A549 (cell line): ENCODE measurements at regions not wholly inside any gene's neighbourhood (a gene's known extent, or its start where the extent isn't known, plus 50 kb on each side); places are given as distances from the start of the nearest gene placed in this dataset.

Experiments used
- ATAC-seq, 2 experiments: fragments of 200-7000 bp in 1 of 2; fragments of >200 bp in 1 of 2; cut with Nextera tagmentation in 1 of 2; cut with Tn5 transposase in 1 of 2; 3 replicates each; pipeline versions ENCODE4 v1.8.0 to v1.9.1; 2018 to 2020; ENCODE audit warnings: mild to moderate bottlenecking in 1 of 2, moderate library complexity in 1 of 2
- CTCF ChIA-PET: fragments of 300-600 bp; sonication (Branson Sonifier 250); formaldehyde crosslinking; extraction: SDS; loops from one replicate; lab custom pipeline; 2021; ENCODE audit warnings: antibody characterized with exemption, inconsistent platforms; lab: Yijun Ruan, JAX
- POLR2A ChIA-PET: fragments of 350-600 bp; formaldehyde crosslinking; extraction: SDS; loops from one replicate; lab custom pipeline; 2021; ENCODE audit warnings: antibody characterized with exemption, inconsistent platforms; lab: Yijun Ruan, JAX
- DNase-seq, 2 experiments: peaks; one replicate each; pipeline versions ENCODE4 v3.0.0 to v3.0.0-alpha.2; 2011 to 2016; ENCODE audit warnings: low read depth in 1 of 2, low spot score in 1 of 2
- FAIRE-seq: peaks from 2 replicates; lab custom pipeline; 2011; peaks lifted over from hg19 to GRCh38; lab: Jason Lieb, UNC
- H3K27ac ChIP-seq, 2 experiments: fragments of >200 bp; sonication (Bioruptor Twin); formaldehyde crosslinking; 3 replicates each; pipeline ENCODE4 v1.5.1; 2016 to 2017
- H3K4me1 ChIP-seq: fragments of >200 bp; sonication (Bioruptor Twin); formaldehyde crosslinking; 3 replicates; pipeline ENCODE4 v1.6.1; 2016
- H3K4me2 ChIP-seq: fragments of >200 bp; sonication (Bioruptor Twin); formaldehyde crosslinking; 3 replicates; pipeline ENCODE4 v1.6.1; 2016
- H3K4me3 ChIP-seq: fragments of >200 bp; sonication (Bioruptor Twin); formaldehyde crosslinking; 3 replicates; pipeline ENCODE4 v1.5.1; 2016
- H3K9me3 ChIP-seq: fragments of >200 bp; sonication (Bioruptor Twin); formaldehyde crosslinking; 3 replicates; pipeline ENCODE4 v1.6.1; 2016
- BCL3 ChIP-seq: fragments of >200 bp; sonication (Bioruptor Twin); formaldehyde crosslinking; IDR thresholded peaks from 3 replicates; pipeline ENCODE4 v1.6.1; 2016
- E2F6 ChIP-seq: IDR thresholded peaks from 2 replicates; pipeline ENCODE4 v1.6.1; 2012; ENCODE audit warnings: low read depth, borderline replicate concordance
- ELK1 ChIP-seq: fragments of 150-350 bp; IDR thresholded peaks from 2 replicates; pipeline ENCODE4 v1.6.1; 2014; ENCODE audit warnings: low read depth, mild to moderate bottlenecking, low read length
- FOXS1 ChIP-seq: fragments of 250-450 bp; sonication (Bioruptor Pico); IDR thresholded peaks from 2 replicates; pipeline ENCODE4 v1.5.0; 2020; ENCODE audit warnings: mild to moderate bottlenecking, moderate library complexity
- HMGXB4 ChIP-seq: fragments of 250-450 bp; sonication (Bioruptor Pico); IDR thresholded peaks from 2 replicates; pipeline ENCODE4 v1.5.0; 2021; ENCODE audit warnings: mild to moderate bottlenecking, moderate library complexity, borderline replicate concordance
- JUNB ChIP-seq: fragments of >200 bp; sonication (Bioruptor Twin); formaldehyde crosslinking; IDR thresholded peaks from 2 replicates; pipeline ENCODE4 v1.6.1; 2016
- KDM1A ChIP-seq: fragments of 200-600 bp; sonication (generic); IDR thresholded peaks from 2 replicates; pipeline ENCODE4 v1.6.1; 2016; ENCODE audit warnings: low read depth, mild to moderate bottlenecking
- KDM5A ChIP-seq: fragments of 200-600 bp; sonication (generic); IDR thresholded peaks from 2 replicates; pipeline ENCODE4 v1.6.1; 2016; ENCODE audit warnings: antibody characterized with exemption, mild to moderate bottlenecking
- MAFK ChIP-seq: fragments of 450-650 bp; IDR thresholded peaks from 2 replicates; pipeline ENCODE4 v1.6.1; 2014; ENCODE audit not compliant: partially characterized antibody
- MAX ChIP-seq: IDR thresholded peaks from 2 replicates; pipeline ENCODE4 v1.6.1; 2012
- MAZ ChIP-seq: fragments of 150-350 bp; IDR thresholded peaks from 2 replicates; pipeline ENCODE4 v1.6.1; 2014; ENCODE audit warnings: antibody characterized with exemption, low read depth, low read length, borderline replicate concordance
- NFE2L2 ChIP-seq: fragments of 150-350 bp; conservative IDR thresholded peaks from 2 replicates; pipeline ENCODE4 v1.6.1; 2014; ENCODE audit warnings: low read length
- NR3C1 ChIP-seq: fragments of >200 bp; sonication (Bioruptor Twin); formaldehyde crosslinking; IDR thresholded peaks from 3 replicates; pipeline ENCODE4 v1.6.1; 2017
- POLR2A ChIP-seq: IDR thresholded peaks from 2 replicates; pipeline ENCODE4 v1.6.1; 2012; ENCODE audit warnings: mild to moderate bottlenecking, low read length
- RARB ChIP-seq: fragments of 250-450 bp; sonication (Bioruptor Pico); IDR thresholded peaks from 2 replicates; pipeline ENCODE4 v1.8.0; 2021; ENCODE audit warnings: mild to moderate bottlenecking, moderate library complexity
- REST ChIP-seq: fragments of 200-600 bp; sonication (generic); IDR thresholded peaks from 2 replicates; pipeline ENCODE4 v1.6.1; 2016; ENCODE audit warnings: antibody characterized with exemption, mild to moderate bottlenecking, moderate library complexity
- SMC3 ChIP-seq: fragments of >200 bp; sonication (Bioruptor Twin); formaldehyde crosslinking; IDR thresholded peaks from 3 replicates; pipeline ENCODE4 v1.6.1; 2018; ENCODE audit warnings: inconsistent platforms
- USF2 ChIP-seq: fragments of 450-650 bp; IDR thresholded peaks from 2 replicates; pipeline ENCODE4 v1.6.1; 2014; ENCODE audit warnings: antibody characterized with exemption
- ZC3H11A ChIP-seq: fragments of 450-650 bp; IDR thresholded peaks from 2 replicates; pipeline ENCODE4 v1.6.1; 2014; ENCODE audit warnings: antibody characterized with exemption, mild to moderate bottlenecking
- WGBS: methylation state at CpG from one replicate; pipeline ENCODE4 v1.1.6; 2017; ENCODE audit errors: missing lambda C conversion rate; 5-methylcytosine and 5-hydroxymethylcytosine counted together

- Histone ChIP-seq H3K4me3 (no peak overlapping the region), H3K27ac (no peak overlapping the region), H3K9me3 (no peaks in the 10 kb centered on the region), H3K4me1 (no peaks in the 10 kb centered on the region), H3K4me2 (no peak overlapping the region)
- FAIRE-seq (no peak), DNase-seq (no peak), ATAC-seq (no peak)
- TF ChIP-seq MAFK, result peak; percentile 61
- no peak for TF ChIP-seq NFE2L2
- ChIA-PET CTCF (interaction anchor here (0.6 to 1.4 kb wide), 3 partner anchors 14 to 114 kb away, joined by 3 to 5 read pairs (median 3); no protein-coding TSS in a partner anchor), POLR2A (no interaction called here)
- 90% methylated on average over 1 of the region's 1 CpG for WGBS
Observed at GRCh38 chr7:27392477-27392876, 149.9 kb downstream of the EVX1 start.

- ChIA-PET CTCF (interaction anchor here (0.6 to 0.9 kb wide), 2 partner anchors 8 to 15 kb away, joined by 3 read pairs; no protein-coding TSS in a partner anchor), POLR2A (no interaction called here)
- Histone ChIP-seq H3K4me2 (no peak overlapping the region), H3K4me3 (no peak overlapping the region), H3K4me1 (no peaks in the 10 kb centered on the region), H3K9me3 (no peaks in the 10 kb centered on the region), H3K27ac (no peak overlapping the region)
- ATAC-seq, result no peak
- no peak for FAIRE-seq
- WGBS, result 89% methylated on average over 2 of the region's 2 CpGs
- peak; percentile 85 for TF ChIP-seq MAFK
- TF ChIP-seq USF2, result no peak
- no peak for TF ChIP-seq MAX
- no peak for TF ChIP-seq RARB (CRISPR knock-in tag)
- TF ChIP-seq ELK1, result no peak
- no peak for DNase-seq
Observed at GRCh38 chr7:27394871-27395270, 152.3 kb downstream of the EVX1 start.

GRCh38 chr7:27395626-27396025 lies 153.0 kb downstream of the EVX1 start:
- WGBS, result 36% methylated on average over 3 of the region's 3 CpGs
- Histone ChIP-seq H3K27ac (no peak overlapping the region), H3K4me2 (no peak overlapping the region), H3K9me3 (no peaks in the 10 kb centered on the region), H3K4me3 (no peak overlapping the region), H3K4me1 (no peaks in the 10 kb centered on the region)
- DNase-seq, result no peak
- TF ChIP-seq FOXS1 (CRISPR knock-in tag) (no peak), KDM5A (no peak)
- ChIA-PET POLR2A (no interaction called here), CTCF (interaction anchor here (0.6 kb wide), 1 partner anchor 9 kb away, joined by 3 read pairs; no protein-coding TSS in a partner anchor)
- no peak for FAIRE-seq
- no peak for ATAC-seq

- CTCF ChIA-PET, result interaction anchor here (0.9 kb wide), 1 partner anchor 144 kb away, joined by 3 read pairs; no protein-coding TSS in a partner anchor
- FAIRE-seq, result no peak
- TF ChIP-seq REST (no peak), SMC3 (no peak), MAZ (no peak), BCL3 (no peak), JUNB (no peak), POLR2A (no peak), NR3C1 (no peak), USF2 (no peak), KDM1A (no peak), ZC3H11A (no peak), MAX (no peak), HMGXB4 (CRISPR knock-in tag) (no peak), E2F6 (no peak)
Observed at GRCh38 chr7:27397503-27397902, 154.9 kb downstream of the EVX1 start.

More at GRCh38 chr7:27397503-27397902, 154.9 kb downstream of the EVX1 start:
- WGBS, result 69% methylated on average over 3 of the region's 3 CpGs
- Histone ChIP-seq H3K27ac (no peak overlapping the region), H3K4me3 (no peak overlapping the region), H3K4me2 (no peak overlapping the region), H3K9me3 (no peaks in the 10 kb centered on the region), H3K4me1 (no peaks in the 10 kb centered on the region)
- POLR2A ChIA-PET, result no interaction called here
- ATAC-seq (no peak), DNase-seq (no peak)
